ENCODE measurements at regions not wholly inside any gene's neighbourhood (a gene's known extent, or its start where the extent isn't known, plus 50 kb on each side); places are given as distances from the start of the nearest gene placed in this dataset.
"Not testable (repeated sequence)": the region's sequence is repeated elsewhere in the genome, so short reads cannot be mapped to it uniquely, and the experiment has no call there.

GRCh38 chr16:85436636-85437165 is 176.4 kb upstream of the GSE1 start:
- no peak for DNase-seq

GRCh38 chr16:85437166-85438052 is 175.7 kb upstream of the GSE1 start:
- DNase-seq, result no peak

GRCh38 chr16:85438981-85439685 is 174.0 kb upstream of the GSE1 start:
- no peak for DNase-seq

- DNase-seq, result no peak
Measured at GRCh38 chr16:85440744-85441143, 172.4 kb upstream of the GSE1 start.

GRCh38 chr16:85441189-85441889 is 171.8 kb upstream of the GSE1 start:
- DNase-seq, result no peak

GRCh38 chr16:85441890-85442670 is 171.0 kb upstream of the GSE1 start:
- DNase-seq, result no peak

GRCh38 chr16:85443116-85443515 is 170.0 kb upstream of the GSE1 start:
- no peak for DNase-seq

- no peak for DNase-seq
Measured at GRCh38 chr16:85443531-85443930, 169.6 kb upstream of the GSE1 start.

- DNase-seq, result no peak
Measured at GRCh38 chr16:85445064-85445778, 167.9 kb upstream of the GSE1 start.

GRCh38 chr16:85445779-85446222 is 167.3 kb upstream of the GSE1 start:
- DNase-seq, result no peak

- no peak for DNase-seq
Measured at GRCh38 chr16:85446951-85447692, 166.0 kb upstream of the GSE1 start.

GRCh38 chr16:85447693-85448313 is 165.3 kb upstream of the GSE1 start:
- DNase-seq, result no peak

GRCh38 chr16:85448557-85449190 is 164.4 kb upstream of the GSE1 start:
- no peak for DNase-seq

- DNase-seq, result no peak
Measured at GRCh38 chr16:85449191-85449884, 163.8 kb upstream of the GSE1 start.

GRCh38 chr16:85449885-85450245 is 163.3 kb upstream of the GSE1 start:
- no peak for DNase-seq

- not testable (repeated sequence) for DNase-seq
Measured at GRCh38 chr16:85451142-85451541, 162.0 kb upstream of the GSE1 start.

- no peak for DNase-seq
Measured at GRCh38 chr16:85451641-85452363, 161.3 kb upstream of the GSE1 start.

GRCh38 chr16:85452364-85453193 is 160.5 kb upstream of the GSE1 start:
- no peak for DNase-seq
